ENCODE measurements at regions not wholly inside any gene's neighbourhood (a gene's known extent, or its start where the extent isn't known, plus 50 kb on each side); places are given as distances from the start of the nearest gene placed in this dataset.

DNA sequence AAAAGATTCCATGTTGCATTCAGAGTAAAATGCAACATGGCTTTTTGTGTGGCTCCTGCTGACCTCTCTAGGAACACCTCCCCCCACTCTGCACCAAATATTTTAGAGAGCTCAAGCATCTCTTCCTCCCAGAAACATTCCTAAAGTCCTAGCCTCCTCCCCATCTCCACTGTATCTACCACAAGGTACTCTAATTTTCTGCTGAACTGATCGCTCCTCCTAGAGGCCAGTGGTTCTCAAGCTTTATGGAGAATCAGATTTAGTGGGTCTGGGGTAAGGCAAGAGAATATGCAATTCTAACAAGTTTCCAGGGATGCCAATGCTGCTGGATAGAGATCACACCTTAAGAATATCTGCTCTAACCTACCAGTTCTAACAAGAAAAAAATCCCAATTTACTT is 89.5 kb upstream of the HNRNPA3 start:
- DNase-seq (ENCODE audit: low read depth), result no peak
- Histone ChIP-seq H3K27me3 (ENCODE audit: control insufficient read depth, insufficient read depth, low read length) (no peaks in the 10 kb centered on the region), H3K36me3 (ENCODE audit: control insufficient read depth, insufficient read depth, low read length) (no peaks in the 10 kb centered on the region), H3K4me3 (ENCODE audit: low read depth, low read length) (no peak overlapping the region)
- TF ChIP-seq, protein P1, sequence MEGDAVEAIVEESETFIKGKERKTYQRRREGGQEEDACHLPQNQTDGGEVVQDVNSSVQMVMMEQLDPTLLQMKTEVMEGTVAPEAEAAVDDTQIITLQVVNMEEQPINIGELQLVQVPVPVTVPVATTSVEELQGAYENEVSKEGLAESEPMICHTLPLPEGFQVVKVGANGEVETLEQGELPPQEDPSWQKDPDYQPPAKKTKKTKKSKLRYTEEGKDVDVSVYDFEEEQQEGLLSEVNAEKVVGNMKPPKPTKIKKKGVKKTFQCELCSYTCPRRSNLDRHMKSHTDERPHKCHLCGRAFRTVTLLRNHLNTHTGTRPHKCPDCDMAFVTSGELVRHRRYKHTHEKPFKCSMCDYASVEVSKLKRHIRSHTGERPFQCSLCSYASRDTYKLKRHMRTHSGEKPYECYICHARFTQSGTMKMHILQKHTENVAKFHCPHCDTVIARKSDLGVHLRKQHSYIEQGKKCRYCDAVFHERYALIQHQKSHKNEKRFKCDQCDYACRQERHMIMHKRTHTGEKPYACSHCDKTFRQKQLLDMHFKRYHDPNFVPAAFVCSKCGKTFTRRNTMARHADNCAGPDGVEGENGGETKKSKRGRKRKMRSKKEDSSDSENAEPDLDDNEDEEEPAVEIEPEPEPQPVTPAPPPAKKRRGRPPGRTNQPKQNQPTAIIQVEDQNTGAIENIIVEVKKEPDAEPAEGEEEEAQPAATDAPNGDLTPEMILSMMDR (IDR thresholded peaks at IDR 0.05; ENCODE audit: insufficient read depth, low read length, poor library complexity, severe bottlenecking), result no peak

DNA sequence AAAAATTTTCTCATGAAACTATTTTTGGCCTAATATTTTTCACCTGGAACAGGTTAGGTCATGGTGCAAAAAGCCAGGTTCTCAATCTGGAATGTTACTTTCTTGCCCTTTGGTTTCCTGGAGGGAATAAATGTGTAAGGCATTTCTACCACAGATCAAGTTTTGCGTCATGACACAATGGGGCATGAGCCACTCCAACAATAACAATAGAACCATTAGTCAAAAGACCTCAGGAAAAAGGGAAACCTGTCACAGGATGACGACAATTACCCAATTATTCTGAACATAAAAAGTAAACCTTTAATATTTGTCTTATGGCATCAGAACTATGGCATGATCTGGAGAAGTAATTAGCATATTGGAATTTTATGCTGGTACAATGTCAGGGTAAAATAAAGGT is 88.2 kb upstream of the HNRNPA3 start:
- TF ChIP-seq, protein P1 (IDR thresholded peaks at IDR 0.05; ENCODE audit: insufficient read depth, low read length, poor library complexity, severe bottlenecking), result no peak

DNA sequence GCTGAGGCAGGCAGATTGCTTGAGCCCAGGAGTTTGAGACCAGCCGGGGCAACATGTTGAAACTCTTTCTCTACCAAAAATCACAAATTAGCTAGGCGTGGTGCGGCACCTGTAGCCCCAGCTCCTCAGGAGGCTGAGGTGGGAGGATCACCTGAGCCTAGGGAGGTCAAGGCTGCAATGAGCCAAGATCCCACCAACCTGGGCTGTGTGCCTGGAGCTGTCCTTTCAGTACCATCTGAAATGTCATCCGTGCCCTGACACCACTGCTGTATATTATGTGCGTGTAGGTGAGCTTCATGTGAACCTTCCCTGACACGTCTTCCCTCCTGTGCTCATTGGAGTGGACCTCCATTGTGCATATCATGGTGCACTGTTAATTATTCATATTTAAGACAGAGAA is 84.8 kb upstream of the HNRNPA3 start:
- Histone ChIP-seq H3K36me3 (ENCODE audit: control insufficient read depth, insufficient read depth, low read length) (no peaks in the 10 kb centered on the region), H3K27me3 (ENCODE audit: control insufficient read depth, insufficient read depth, low read length) (no peaks in the 10 kb centered on the region), H3K4me3 (ENCODE audit: low read depth, low read length) (no peak overlapping the region)
- DNase-seq (ENCODE audit: low read depth), result no peak
- TF ChIP-seq, protein P1 (IDR thresholded peaks at IDR 0.05; ENCODE audit: insufficient read depth, low read length, poor library complexity, severe bottlenecking), result no peak

More for the DNA sequence above, 88.2 kb upstream of the HNRNPA3 start:
- DNase-seq (ENCODE audit: low read depth), result no peak
- Histone ChIP-seq H3K36me3 (ENCODE audit: control insufficient read depth, insufficient read depth, low read length) (no peaks in the 10 kb centered on the region), H3K27me3 (ENCODE audit: control insufficient read depth, insufficient read depth, low read length) (no peaks in the 10 kb centered on the region), H3K4me3 (ENCODE audit: low read depth, low read length) (no peak overlapping the region)

DNA sequence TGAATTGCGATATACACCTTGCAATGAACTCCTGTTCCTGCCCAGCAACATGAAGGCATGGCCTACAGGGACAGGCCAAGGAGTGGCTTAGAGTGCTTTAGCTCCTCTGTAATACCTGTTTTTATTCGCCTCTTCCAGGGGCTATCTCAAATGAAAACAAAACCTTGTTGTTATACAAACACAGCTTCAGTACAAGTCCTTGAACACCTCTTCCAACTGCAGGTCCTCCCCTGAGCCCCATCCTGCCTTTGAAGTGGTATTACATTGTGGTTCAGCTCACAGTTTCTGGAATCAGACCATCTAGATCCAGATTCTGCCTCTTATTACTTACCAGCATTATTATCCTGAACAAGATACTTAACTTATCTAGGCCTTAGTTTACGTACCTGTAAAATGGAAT is 83.0 kb upstream of the HNRNPA3 start:
- Histone ChIP-seq H3K36me3 (ENCODE audit: control insufficient read depth, insufficient read depth, low read length) (no peaks in the 10 kb centered on the region), H3K27me3 (ENCODE audit: control insufficient read depth, insufficient read depth, low read length) (no peaks in the 10 kb centered on the region), H3K4me3 (ENCODE audit: low read depth, low read length) (no peak overlapping the region)
- TF ChIP-seq, protein P1 (IDR thresholded peaks at IDR 0.05; ENCODE audit: insufficient read depth, low read length, poor library complexity, severe bottlenecking), result no peak
- no peak for DNase-seq (ENCODE audit: low read depth)

DNA sequence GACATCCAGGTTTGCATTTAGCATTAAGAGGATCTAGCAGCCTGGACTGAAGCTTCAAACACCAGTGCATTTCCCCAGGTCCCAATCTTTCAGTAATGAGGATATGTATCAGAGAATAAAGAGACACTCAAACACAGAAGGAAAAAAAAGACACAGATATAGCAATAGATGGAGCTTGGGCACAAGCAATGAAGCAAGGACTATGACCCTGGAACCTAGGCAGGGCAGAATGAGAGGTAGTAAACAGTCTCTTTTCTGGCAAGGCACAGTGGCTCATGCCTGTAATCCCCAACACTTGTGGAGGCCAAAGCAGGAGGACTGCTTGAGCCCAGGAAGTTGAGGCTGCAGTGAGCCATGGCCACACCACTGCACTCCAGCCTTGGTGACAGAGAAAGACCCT is 80.7 kb upstream of the HNRNPA3 start:
- no peaks in the 10 kb centered on the region for H3K27me3 ChIP-seq (ENCODE audit: control insufficient read depth, insufficient read depth, low read length)
- no peaks in the 10 kb centered on the region for H3K36me3 ChIP-seq (ENCODE audit: control insufficient read depth, insufficient read depth, low read length)
- TF ChIP-seq, protein P1 (IDR thresholded peaks at IDR 0.05; ENCODE audit: insufficient read depth, low read length, poor library complexity, severe bottlenecking), result no peak
- DNase-seq (ENCODE audit: low read depth), result no peak
- H3K4me3 ChIP-seq (ENCODE audit: low read depth, low read length), result no peak overlapping the region

DNA sequence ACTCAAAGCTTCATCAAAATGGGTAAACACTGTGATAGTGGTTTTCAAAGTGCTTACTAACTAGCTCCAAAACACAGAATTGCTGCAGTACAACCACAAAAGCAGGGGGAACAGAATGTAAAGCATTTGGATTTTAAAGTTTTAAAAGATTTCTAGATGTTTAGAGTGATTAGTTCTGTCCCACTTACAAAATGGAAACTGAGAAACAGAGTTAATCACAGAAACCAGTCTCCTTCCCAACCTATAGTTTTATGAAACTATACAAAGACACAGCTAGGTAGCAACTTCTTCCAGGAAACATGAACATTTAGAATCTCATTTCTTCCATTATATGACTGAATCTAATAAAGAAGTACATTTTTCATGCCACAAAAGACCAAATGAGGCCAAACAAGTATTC is 73.8 kb upstream of the HNRNPA3 start:
- no peak for DNase-seq (ENCODE audit: low read depth)
- Histone ChIP-seq H3K36me3 (ENCODE audit: control insufficient read depth, insufficient read depth, low read length) (no peaks in the 10 kb centered on the region), H3K4me3 (ENCODE audit: low read depth, low read length) (no peak overlapping the region), H3K27me3 (ENCODE audit: control insufficient read depth, insufficient read depth, low read length) (no peaks in the 10 kb centered on the region)
- TF ChIP-seq, protein P1 (IDR thresholded peaks at IDR 0.05; ENCODE audit: insufficient read depth, low read length, poor library complexity, severe bottlenecking), result no peak
